Epithelial cell of proximal tubule (primary cell): ENCODE measurements at regions not wholly inside any gene's neighbourhood (a gene's known extent, or its start where the extent isn't known, plus 50 kb on each side); places are given as distances from the start of the nearest gene placed in this dataset.

Experiments used
- DNase-seq: peaks from one replicate; pipeline ENCODE4 v3.0.0-alpha.2; 2011; ENCODE audit warnings: low read depth
- H3K4me3 ChIP-seq: 2 replicates; pipeline ENCODE4 v1.5.1; 2011; ENCODE audit warnings: low read depth, mild to moderate bottlenecking, low read length
- TF ChIP-seq, protein P1 (sequence below): conservative IDR thresholded peaks from 2 replicates; pipeline ENCODE4 v1.5.1; 2012; ENCODE audit warnings: low read depth, mild to moderate bottlenecking, low read length

DNA sequence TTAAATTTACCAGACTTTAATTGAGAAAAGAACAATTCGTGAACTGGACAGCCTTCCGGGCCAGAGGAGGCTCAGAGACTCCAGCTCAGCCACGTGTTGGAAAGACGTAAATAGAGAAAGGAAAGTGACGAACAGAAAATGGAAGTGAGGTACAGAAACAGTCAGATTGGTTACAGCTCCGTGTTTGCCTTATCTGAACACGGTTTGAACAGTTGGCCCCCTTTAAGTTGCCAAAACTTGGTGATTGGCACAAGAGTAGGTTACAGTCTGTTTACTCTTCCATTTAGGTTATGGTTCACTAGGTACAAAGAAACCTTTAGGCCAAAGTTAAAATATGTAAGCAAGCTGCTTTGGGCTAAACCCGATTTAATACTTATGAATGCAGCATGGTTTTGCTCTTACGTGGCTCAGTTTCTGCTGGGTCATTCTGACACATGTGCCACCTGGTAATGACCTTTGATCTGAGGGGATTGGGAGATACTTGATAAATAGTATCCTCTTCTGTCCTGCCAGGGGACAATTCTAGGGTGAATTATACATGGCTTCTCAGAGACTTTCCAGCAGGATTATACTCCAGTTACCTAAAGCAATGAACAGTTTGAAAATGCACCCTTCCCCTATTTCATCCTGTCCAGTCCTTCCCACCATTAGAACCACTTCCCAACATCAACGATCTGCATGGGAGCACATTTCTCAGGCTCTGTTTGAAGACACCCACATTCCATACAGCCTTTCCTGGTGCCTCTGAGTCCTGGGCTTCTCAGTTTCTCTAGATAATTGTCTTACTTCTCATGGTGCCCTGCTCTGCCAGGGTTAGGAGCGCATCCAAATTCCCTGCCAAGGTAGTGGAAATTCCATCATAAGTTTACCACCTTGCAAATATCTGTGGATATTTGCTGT, 65.1 kb upstream of the TGIF1 start:
- H3K4me3 ChIP-seq: no peak overlapping the region
- DNase-seq: no peak

GRCh38 chr18:3388323-3388722, 61.6 kb upstream of the TGIF1 start:
- no peak overlapping the region for H3K4me3 ChIP-seq
- TF ChIP-seq, protein P1, sequence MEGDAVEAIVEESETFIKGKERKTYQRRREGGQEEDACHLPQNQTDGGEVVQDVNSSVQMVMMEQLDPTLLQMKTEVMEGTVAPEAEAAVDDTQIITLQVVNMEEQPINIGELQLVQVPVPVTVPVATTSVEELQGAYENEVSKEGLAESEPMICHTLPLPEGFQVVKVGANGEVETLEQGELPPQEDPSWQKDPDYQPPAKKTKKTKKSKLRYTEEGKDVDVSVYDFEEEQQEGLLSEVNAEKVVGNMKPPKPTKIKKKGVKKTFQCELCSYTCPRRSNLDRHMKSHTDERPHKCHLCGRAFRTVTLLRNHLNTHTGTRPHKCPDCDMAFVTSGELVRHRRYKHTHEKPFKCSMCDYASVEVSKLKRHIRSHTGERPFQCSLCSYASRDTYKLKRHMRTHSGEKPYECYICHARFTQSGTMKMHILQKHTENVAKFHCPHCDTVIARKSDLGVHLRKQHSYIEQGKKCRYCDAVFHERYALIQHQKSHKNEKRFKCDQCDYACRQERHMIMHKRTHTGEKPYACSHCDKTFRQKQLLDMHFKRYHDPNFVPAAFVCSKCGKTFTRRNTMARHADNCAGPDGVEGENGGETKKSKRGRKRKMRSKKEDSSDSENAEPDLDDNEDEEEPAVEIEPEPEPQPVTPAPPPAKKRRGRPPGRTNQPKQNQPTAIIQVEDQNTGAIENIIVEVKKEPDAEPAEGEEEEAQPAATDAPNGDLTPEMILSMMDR: no peak
- no peak for DNase-seq

More for the DNA sequence above, 65.1 kb upstream of the TGIF1 start:
- TF ChIP-seq, protein P1: no peak

DNA sequence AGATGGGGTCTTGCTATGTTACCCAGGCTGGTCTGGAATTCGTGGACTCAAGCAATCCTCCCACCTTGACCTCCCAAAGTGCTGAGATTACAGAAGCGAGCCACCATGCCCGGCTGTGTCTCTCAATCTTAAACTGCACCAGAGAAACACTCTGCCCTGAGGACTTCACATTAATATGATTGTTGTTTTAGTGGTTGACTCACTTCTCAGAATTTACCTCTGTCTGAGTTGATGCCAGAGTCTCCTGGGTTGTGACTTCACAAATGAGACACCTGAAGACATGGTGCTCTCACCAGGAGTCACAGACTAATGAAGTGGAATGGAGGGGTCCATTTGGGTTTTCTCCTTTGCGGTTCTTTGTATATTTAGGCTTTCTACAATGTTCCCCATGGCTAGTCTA, 61.0 kb upstream of the TGIF1 start:
- DNase-seq: no peak
- no peak overlapping the region for H3K4me3 ChIP-seq
- TF ChIP-seq, protein P1: no peak

DNA sequence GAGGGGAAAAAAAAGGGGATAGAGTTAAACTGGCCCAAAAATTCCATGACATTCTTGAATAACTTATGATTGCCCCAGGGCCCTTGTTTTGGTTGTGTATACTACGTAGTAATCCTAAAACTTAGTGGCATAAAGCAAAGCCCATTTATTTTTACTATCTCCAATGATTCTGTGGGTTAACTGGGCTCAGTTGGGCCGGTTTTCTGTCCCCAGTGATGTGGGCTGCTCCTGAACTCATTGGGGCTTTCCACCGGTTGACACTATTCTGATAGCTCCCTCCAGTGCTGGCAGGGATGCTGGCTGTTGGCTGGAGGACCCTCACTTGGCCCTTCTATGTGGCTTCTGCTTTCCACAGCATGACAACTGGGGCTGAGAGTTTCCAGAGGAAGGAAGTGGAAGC, 60.0 kb upstream of the TGIF1 start:
- H3K4me3 ChIP-seq: no peak overlapping the region
- no peak for DNase-seq
- TF ChIP-seq, protein P1: no peak

DNA sequence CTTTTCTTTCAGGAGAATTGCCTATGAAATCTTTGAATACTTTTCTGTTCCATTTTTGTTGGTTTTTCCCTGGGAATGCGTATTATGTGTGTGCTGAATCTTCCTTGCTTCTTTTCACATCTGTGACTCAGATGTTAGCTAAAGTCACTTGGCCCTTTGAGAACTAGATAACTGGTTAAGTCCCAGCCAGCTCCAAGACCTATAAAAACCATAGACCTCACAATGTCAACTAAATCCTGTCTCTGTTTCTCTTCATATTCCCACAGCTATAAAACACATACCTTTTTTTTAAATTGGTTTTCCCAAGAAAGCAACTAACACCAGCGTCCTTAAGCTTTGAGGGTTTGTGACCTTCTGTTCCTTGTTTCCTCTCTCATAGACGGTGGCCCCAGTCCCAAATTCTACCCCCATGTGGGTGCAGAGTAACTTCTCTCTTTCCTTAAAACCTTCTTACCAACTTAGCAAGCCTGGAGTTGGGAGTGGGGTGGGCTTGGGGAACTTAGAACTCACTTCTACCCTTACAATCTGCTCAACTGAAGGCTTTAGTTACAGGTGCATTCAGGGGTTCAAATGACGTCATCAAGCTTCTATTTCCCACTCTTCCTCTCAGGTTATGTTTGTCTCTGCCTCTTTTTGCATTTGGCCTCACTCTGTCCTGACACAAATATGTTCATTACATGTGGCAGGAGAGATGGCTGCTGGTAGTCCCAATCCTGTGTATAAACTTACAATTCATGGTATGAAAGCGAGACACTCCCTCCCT, 58.1 kb upstream of the TGIF1 start:
- TF ChIP-seq, protein P1: no peak
- no peak overlapping the region for H3K4me3 ChIP-seq
- no peak for DNase-seq

GRCh38 chr18:3392467-3392855, 57.5 kb upstream of the TGIF1 start:
- no peak overlapping the region for H3K4me3 ChIP-seq
- TF ChIP-seq, protein P1: no peak
- DNase-seq: no peak
